ENCODE measurements at regions not wholly inside any gene's neighbourhood (a gene's known extent, or its start where the extent isn't known, plus 50 kb on each side); places are given as distances from the start of the nearest gene placed in this dataset.

DNA sequence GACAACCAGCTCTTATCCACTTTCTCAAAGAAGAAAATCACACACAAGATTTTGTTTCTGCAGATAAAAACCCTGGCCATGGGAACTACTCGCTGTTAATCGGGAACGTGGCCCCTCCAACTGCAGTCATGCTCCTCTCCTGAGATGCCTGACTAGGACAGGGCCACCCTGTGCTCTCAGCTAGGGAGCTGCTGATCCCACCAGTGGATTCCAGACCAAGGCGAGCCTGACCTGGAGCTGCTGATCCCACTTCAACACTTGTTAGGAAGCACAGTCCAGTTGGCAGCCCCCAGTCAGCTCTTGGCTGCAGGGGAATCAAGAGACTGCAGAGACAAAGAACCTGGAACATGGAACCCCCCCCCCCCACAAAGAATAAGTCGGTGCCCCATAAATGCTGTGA lies 474.3 kb upstream of the MGMT start:
- no peak for DNase-seq
- no peak for ATAC-seq
- intact Hi-C loops (cut with micrococcal nuclease): no loop called here

GRCh38 chr10:128993443-128993842 lies 473.6 kb upstream of the MGMT start:
- intact Hi-C loops (cut with micrococcal nuclease): no loop called here
- ATAC-seq (no peak), DNase-seq (no peak)

- ATAC-seq (no peak), DNase-seq (no peak)
- intact Hi-C loops (cut with micrococcal nuclease): no loop called here
Observed at GRCh38 chr10:128993911-128994538, 473.0 kb upstream of the MGMT start.

DNA sequence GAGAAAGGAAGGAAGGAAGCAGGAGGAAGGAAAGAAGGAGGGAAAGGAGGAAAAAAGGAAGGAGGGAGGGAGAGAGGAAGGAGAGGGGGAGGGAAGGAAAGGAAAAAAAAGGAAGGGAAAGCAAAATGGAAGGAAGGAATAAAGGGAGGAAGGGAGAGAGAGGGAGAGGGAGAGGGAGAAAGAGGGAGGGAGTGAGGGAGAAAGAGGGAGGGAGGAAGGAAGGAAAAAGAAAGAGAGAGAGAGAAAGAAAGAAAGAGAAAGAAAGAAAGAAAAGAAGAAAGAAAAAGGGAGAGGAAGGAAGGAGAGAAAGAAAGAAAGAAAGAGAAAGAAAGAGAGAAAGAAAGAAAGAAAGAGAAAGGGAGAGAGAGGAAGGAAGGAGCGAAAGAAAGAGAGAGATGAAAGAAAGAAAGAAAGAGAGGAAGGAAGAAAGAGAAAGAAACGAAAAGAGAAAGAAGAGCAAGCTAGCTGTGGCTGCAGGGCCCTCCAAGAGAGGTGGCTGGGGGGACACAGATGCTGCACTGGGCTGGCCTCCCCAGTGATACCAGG lies 472.4 kb upstream of the MGMT start:
- ATAC-seq (no peak), DNase-seq (no peak)
- intact Hi-C loops (cut with micrococcal nuclease): no loop called here

DNA sequence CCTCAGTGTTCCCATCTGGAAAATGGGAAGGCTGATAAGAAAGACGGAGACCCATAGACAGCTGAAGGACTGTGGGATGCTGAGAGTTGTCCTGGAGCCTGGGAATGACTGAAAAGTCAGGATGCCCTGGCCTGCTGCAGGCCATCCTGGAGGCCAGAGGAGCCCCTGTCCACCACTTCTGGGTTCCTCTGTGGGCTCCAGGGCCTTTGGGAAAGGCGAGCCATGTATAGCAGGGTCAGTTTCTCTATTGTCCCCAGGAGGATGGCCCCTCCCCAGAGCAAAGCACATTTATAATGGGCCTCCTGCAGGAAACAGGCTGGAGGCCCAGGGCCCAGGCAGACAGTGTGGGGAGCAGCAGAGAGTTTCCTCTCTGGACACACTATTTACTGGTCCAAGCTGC lies 471.4 kb upstream of the MGMT start:
- DNase-seq (no peak), ATAC-seq (no peak)
- intact Hi-C loops (cut with micrococcal nuclease): no loop called here

DNA sequence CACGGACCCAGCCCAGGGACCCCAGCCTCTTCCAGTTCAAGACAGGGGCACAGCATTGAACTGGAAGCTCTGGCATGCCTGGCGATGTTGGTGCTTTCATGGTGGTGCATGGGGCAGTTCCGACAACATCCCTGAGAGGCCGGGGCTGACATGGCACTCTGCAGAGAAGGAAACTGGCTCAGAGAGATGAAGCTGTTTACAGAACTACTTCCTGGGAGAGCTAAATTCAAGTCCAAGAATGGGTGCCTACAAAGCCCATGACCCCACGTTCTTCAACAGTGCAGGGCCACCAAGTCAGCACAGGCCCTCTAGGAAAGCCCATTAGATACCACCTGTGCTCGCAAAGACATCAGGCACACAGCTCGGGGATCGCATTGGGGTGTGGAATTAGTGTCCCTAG lies 470.9 kb upstream of the MGMT start:
- no peak for ATAC-seq
- no peak for DNase-seq
- intact Hi-C loops (cut with micrococcal nuclease): no loop called here

DNA sequence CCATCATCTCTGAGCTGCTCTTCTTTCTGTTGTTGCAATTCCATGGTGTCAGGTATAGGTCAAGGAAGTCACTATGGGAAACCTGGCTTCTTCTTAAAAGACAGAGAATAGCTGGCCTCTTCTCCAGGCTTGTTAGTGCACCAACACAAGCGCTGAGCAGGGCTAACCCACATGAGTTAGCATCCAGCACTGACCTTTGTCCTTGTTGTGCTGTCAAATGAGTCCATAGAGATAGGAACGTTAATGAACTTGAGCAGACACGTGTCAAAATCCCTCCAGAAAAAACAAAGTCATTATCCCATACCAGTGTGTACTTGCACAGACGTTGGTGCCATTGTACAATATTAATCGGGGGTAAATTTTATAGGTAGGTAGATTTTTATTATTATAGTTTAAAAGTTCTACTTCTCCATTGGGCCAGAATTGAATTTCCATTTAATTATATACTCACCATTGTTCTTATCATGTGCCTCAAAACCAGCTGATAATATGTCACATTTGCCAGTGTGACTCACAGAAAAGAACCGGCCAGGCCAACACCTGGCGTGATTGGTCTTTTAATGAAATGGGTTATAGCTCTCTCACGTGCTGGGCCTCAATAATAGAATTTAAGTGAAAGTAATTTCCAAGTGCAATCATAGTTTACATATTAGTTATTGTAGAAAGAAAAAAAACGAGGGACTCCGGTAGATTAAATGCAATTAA lies 468.8 kb upstream of the MGMT start:
- no peak for ATAC-seq
- DNase-seq: no peak
- intact Hi-C loops (cut with micrococcal nuclease): no loop called here

DNA sequence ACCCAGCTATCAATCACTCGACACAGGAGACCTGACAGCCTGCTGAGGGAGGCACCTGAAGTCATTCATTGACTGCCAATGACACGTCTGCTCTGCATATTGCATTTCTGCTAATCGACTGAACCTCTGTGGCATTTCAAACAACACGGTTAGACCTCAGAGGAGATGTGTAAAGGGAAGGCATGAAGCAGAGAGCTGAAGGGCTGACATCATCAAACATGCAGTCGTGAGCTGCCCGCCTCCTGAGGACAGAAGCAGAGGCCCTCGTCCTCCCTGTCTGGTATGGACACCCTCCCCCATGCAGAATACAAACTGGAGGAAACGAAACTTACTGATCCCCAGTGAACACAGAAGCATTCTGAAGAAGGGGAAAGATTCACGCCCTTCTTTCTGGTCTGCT lies 462.6 kb upstream of the MGMT start:
- no peak for ATAC-seq
- no peak for DNase-seq

DNA sequence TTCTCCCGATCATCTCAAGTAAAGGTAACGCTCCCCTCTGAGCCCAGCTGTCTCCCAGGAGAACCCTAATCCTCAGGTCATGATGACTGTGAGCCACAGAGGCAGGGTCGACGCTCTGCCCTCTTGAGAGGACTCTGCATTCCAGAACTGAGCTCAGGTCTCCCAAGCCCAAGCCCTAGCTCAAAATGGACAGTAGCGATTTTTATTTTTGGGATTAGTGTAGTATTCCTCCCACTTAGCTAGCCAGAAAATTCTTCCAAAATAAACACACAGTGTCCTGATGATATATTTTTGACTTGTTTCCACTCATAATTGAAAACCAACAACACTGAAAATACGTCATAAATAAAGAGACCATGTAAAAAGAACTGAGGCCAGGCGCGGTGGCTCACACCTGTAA lies 462.0 kb upstream of the MGMT start:
- intact Hi-C loops (cut with micrococcal nuclease): no loop called here
- ATAC-seq: peak; percentile 24
- DNase-seq: no peak

More for the DNA sequence above, 462.6 kb upstream of the MGMT start:
- intact Hi-C loops (cut with micrococcal nuclease): no loop called here

DNA sequence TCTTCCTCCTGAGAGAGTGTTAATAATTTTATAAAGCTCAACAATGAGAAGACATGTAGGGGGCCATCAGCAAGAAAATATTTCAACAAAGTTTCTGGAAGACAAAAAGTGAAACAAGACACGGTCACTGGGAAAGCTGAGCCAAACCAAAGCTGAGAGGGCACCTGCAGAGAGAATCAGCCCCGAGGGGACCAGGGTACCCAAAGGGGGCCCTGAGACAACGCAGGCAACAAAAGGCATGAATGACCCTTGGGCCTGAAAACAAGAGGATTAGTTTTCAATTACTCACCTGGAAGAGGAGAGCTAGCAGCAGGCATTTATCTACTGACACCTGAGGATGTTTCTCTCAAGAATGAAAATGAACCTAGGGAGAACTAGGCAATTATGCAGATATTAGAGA lies 461.2 kb upstream of the MGMT start:
- intact Hi-C loops (cut with micrococcal nuclease): no loop called here
- no peak for ATAC-seq
- no peak for DNase-seq

GRCh38 chr10:129018511-129018910 lies 448.5 kb upstream of the MGMT start:
- ATAC-seq: no peak
- no peak for DNase-seq
- intact Hi-C loops (cut with micrococcal nuclease): no loop called here

DNA sequence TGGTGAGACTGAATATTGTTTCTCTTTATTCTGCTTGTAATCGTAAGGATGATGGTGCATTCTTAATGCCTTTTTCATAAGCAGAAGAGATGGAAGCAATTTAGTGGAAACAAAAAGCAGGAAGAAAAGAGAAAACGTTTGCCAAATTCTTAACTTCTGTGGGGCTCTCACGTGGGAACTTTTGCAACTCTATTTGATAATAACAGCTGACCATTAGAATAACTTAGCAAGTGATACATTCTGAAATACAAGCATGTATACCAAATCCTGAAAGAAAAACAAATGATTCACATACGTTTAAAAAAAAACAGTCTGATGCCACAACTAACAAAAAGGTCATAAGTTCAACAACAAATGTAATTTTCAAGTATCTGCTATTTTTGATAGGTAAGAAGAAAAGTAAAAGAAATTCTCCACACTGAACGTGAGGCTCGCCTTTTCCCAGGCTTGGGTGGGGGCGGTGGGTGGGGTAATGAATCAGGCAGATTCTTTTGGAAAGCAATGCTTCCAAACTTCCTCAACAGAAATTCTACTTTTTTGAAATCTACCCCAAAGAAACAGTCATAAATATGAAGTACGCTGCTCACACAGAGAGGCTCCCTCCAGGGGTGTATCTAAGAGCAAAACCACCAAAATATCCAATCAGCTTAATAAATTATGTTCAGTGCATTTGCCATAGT lies 446.2 kb upstream of the MGMT start:
- ATAC-seq: no peak
- intact Hi-C loops (cut with micrococcal nuclease): no loop called here
- DNase-seq: no peak

- intact Hi-C loops (cut with micrococcal nuclease): no loop called here
- ATAC-seq: peak; percentile 70
- DNase-seq: peak; percentile 56
Observed at GRCh38 chr10:129021594-129022304, 445.3 kb upstream of the MGMT start.

DNA sequence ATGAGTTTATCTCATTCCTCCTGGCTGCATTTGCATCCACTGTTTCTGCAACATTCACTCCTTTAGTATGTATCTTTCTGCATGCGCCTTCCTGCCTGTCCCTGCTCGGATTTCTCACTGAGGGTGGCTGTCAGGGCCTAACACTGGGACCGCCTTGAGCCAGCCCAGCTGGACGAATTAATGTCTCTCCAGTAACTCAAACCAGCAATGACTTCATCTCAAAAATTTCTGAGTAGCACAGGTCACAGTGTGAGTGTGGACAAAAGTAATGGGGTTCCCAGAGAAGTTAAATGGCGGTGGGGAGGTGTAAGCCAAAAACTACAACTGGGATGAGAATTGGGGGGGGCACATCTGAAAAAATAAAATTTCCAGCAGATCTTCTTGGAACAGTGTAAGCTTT lies 444.0 kb upstream of the MGMT start:
- ATAC-seq (peak; percentile 87), DNase-seq (peak; percentile 83)
- intact Hi-C loops (cut with micrococcal nuclease): no loop called here

- intact Hi-C loops (cut with micrococcal nuclease): no loop called here
- DNase-seq (no peak), ATAC-seq (no peak)
Observed at GRCh38 chr10:129024046-129024445, 443.0 kb upstream of the MGMT start.

- intact Hi-C loops (cut with micrococcal nuclease): no loop called here
- ATAC-seq: no peak
- no peak for DNase-seq
Observed at GRCh38 chr10:129025787-129026186, 441.3 kb upstream of the MGMT start.

- intact Hi-C loops (cut with micrococcal nuclease): no loop called here
- DNase-seq: no peak
- ATAC-seq: no peak
Observed at GRCh38 chr10:129027906-129028305, 439.1 kb upstream of the MGMT start.

DNA sequence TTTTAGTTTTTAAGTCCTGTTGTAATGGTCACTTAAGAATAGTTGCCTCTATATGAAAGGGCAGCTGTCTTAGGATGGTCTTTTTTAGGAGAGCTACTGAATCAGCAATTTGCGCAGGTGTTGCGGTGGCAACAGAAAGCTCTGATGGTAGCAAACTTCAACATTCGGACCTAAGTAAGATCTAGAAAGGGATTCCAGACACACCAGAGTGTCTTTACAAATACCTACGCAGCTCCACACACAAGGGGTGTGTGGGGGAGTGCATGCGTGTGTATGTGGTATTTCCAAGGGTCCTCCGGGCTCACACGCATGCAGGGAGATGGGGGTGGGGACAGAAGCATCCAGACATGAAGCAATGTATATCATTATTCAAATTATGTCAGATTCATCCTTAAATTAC lies 438.6 kb upstream of the MGMT start:
- no peak for ATAC-seq
- intact Hi-C loops (cut with micrococcal nuclease): no loop called here
- no peak for DNase-seq

DNA sequence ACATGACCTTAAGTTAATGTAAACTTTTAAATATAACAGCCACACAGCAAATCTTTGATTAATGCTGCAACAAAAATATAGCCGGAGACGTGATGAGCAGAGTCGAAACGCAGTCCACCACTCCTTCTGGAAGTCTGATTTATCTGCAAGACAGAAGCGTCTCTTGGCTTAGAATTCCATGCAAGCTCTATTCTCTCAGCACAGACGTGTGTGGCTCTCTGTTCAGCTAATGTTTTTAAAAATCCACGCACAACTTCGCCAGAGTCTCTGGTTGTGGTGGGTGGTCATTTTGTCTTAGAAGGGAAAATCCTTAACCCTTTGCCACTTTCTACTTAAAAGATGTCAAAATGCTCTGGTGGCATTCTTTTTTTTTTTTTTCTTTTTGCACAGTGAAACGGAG lies 438.0 kb upstream of the MGMT start:
- ATAC-seq: no peak
- DNase-seq: no peak
- intact Hi-C loops (cut with micrococcal nuclease): no loop called here
